ENCODE measurements at regions not wholly inside any gene's neighbourhood (a gene's known extent, or its start where the extent isn't known, plus 50 kb on each side); places are given as distances from the start of the nearest gene placed in this dataset.

DNA sequence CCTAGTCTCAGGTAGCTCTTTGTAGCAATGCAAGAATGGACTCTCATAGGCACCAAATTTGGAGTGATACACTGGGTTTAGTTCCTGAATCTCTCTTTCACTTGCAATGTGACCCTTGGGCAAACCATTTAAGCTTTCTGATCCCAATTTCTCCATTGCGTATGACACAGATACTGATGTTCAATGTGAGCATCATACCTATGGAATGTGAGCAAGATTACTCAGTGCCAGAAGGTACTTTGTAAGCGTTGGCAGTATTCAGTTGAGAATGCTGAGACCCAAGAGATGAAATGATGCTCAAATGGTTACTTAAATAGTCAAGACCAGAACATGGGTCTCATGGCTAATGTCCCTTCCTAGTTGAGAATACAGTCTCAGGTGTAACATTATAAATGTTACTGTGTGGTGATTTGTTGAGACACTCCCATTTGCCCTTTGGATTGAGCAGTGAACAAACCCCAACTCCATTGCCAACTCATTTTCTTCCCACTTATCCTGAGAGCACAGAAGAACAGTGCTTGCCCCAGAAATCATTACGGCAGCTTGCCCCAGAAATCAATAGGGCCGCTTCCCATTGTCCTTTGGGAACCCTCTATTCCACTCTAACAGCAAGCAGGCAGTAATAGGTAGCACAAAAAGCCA, 134.1 kb downstream of the SOX9 start:
- no peak for DNase-seq (ENCODE audit: low read depth in 2 of 2, low spot score in 1 of 2)

DNA sequence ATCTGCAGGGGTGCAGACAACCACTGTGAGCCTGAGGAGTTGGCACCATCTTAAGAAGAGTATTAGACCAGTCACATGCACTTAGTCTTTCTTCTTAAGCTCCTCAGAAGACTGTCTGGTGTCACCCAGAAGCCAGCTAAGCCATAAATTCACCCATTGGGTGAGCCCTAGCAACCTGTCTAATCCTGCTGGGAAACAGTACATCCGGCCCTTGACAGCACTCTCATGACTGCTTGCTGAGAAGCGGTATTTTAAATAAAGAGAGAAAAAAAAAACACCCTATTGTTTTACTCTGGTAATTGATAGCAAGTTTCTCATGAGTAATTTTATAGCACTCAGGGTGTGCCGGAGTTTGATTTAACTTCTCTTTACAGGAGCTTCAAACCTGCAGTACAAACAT, 134.7 kb downstream of the SOX9 start:
- no peak for DNase-seq (ENCODE audit: low read depth in 2 of 2, low spot score in 1 of 2)

DNA sequence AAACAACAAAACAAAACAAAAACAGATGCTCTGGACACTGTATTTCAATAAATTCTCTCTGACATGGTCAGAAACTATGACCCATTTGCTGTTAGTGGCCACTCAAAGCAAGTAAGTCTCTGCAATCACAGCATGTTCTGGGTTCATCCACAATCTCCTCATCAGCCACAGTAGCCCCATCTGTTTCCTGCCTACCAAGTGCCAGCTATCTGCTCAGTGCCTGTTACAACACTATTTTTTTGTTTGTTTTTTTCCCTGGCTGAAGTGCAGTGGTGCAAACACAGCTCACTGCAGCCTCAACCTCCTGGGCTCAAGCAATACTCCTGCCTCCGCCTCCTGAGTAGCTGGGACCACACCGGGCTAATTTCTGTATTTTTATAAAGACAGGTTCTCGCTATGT, 137.9 kb downstream of the SOX9 start:
- DNase-seq (ENCODE audit: low read depth in 2 of 2, low spot score in 1 of 2), result no peak

DNA sequence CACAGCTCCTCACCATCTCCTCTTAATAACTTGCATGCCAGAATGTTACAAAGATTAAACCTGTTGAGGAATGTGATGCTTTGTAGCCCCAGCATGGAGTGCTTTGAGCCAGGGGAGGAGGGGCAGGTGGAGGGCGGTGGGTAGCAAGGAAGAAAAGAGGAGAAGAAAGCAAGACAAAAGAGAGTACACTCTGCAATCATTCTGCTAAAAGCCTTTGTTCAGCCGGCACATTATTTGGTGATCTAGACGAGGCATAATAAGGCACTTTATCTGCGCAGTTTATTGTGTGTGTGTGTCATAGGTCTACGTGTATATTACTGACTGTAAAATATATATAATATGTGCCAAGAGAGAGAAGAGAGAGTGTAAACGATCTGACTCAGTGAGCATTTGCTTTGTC, 139.1 kb downstream of the SOX9 start:
- no peak for DNase-seq (ENCODE audit: low read depth in 2 of 2, low spot score in 1 of 2)

DNA sequence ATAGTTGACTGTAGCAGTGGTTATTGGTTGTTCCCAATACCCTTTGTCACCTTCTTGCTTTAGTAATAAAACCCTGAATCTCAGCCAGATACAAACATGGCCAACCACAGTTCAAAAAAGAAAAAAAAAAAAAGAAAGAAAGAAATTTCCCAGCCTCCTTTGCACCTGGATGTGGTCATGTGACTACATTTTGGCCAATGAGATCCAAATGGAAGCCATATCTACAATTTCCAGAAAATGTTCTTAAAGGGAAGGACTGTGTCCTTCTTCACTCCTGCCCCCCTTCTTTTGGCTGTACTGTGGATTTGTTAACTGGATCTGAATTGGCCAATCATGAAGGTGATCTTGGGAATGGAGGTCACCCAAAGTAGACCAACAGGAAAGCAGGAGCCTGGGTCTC, 141.9 kb downstream of the SOX9 start:
- no peak for DNase-seq (ENCODE audit: low read depth in 2 of 2, low spot score in 1 of 2)

DNA sequence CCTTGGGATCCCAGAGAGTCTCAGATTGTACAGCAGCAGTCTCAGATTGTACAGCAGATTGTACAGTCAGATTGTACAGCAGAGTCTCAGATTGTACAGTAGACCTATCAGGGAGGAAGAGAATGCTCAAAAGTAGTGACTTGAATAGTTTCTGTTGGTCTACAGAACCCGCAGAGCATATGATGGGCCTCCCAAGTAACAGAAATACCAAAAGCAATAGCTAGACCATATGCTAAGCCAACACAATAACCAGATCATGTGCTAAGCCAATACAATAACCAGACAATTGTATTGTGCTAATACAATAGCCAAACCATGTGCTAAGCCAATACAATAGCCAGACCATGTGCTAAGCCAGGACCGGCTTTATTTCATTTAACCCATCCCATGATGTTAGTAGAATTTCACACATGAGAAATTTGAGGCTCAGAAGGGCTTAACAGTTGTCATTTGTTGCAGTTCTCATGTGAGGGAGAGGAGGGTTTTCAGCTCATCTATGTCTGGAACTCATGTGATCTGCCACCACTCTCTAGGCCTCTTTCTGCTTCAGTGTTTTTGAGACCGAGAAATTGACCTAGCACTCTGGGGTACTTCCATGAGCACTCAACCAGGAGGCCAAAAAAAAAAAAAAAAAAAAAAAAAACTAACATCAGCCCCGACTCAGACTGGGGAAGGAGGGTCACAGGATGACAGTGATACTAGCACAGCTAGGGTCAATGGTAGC, 144.0 kb downstream of the SOX9 start:
- no peak for DNase-seq (ENCODE audit: low read depth in 2 of 2, low spot score in 1 of 2)

DNA sequence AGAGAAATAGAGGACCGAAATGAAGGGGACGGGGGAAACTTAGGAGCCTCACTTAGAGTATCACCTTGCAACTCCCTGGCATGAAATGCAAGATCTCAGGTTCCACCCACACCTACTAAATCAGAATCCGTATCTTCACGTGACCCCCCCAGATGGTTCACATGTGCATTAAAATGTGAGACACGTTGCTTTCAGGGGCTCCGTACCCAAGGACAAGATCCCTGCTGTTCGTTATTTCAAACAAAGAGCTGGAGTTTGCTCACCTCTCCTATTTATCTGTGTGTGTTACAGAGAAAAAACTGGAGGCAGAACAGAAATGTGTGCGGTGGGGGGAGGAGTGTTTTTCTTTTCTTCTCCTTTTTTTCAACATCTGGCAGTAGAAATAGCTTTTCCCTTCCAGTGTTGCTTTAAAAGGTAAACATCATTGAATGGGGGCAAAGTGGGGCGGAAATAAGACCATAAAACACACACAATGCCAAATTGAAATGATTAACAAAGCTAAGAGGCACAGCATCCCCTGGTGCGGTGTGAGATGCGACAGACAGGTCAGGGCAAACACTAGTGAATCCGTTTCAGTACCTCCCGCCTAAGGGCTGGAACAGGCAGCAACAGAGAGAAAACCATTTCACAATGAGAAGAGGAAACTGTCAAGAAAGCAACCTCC, 145.4 kb downstream of the SOX9 start:
- no peak for DNase-seq (ENCODE audit: low read depth in 2 of 2, low spot score in 1 of 2)

DNA sequence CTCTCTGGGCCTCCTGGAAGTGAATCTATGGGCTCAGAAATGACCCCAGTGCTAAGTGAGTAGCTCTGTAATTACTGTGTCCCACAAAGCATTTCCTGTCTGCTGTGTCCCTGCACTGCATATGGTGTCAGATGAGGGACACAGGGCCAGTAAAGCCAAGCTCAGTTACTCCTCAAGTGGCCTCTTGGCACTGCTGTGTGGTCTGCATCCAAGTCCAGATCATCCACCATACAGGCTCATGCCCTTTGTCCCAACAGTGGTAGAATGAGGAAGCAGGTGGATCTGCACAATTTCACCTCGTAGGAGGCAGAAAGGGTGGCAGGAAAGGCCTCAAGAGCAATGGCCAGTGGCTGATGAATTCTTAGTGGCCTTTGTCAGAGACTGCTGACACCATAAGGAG, 146.8 kb downstream of the SOX9 start:
- DNase-seq (ENCODE audit: low read depth in 2 of 2, low spot score in 1 of 2), result no peak

DNA sequence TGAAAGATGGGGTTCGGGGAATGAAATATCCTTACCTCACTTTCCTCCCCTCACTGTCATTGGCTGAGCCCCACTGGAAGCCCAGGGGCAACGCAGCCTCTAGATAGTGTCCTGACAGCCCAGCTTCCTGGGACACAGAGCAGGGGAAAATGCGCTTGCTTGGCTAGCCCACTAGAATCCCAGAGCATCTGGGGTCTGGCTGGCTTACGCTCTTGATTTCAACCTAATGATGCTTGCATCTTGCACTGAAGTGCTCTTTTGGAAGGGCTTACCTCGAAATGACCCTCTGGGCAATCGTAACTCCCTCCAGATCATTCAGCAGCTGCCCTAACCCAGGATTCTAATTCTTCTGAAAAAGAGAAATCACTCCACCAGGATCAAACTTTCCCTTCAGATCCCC, 147.6 kb downstream of the SOX9 start:
- DNase-seq (ENCODE audit: low read depth in 2 of 2, low spot score in 1 of 2), result no peak

DNA sequence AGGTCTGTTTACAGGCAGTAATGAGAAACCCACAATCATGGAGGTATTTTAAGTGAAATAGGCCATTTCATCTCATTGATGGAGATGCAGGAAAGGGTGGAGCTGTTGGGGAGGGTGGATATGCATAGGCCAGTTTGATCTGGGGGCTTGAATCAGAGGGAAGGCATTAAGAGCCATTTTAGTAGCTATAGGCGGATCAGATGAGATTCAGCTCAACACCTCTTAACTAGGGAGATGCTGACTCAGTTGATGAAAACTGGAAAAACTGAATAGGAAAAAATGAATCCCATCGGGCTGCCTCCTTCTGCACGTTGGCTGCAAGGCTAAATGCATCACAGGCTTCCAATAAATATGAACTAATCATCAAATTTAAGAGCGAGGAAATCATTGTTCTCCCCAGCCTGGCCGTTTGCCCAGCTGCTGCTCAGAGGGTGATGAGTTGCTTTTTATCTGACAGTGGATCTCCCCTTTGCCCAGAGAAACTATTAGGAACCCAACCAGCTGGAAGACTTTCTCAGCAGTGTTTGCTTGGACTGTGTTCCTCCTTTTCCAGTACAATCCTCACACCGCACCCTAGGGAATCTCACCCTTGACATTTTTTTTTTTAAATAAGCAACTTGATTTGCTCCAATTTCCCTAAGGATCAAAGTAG, 149.6 kb downstream of the SOX9 start:
- no peak for DNase-seq (ENCODE audit: low read depth in 2 of 2, low spot score in 1 of 2)

DNA sequence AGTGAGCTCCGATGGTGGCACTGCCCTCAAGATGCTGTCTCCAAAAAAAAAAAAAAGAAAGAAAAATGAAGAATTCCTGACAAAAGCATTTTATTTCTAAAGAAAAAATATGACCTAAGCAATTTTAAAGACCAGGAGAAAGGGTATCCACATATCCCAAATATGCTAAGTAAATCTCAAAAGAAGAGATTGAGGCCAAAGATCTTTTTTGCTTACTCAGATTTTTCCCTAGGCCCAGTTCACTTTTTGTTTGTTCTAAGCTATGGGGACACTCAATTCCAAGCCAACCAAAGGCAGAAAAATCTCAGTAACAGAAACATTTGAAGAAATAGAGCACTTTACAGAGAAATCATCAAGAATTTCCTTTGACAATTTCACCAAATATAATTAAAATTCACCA, 150.8 kb downstream of the SOX9 start:
- DNase-seq (ENCODE audit: low read depth in 2 of 2, low spot score in 1 of 2), result no peak

DNA sequence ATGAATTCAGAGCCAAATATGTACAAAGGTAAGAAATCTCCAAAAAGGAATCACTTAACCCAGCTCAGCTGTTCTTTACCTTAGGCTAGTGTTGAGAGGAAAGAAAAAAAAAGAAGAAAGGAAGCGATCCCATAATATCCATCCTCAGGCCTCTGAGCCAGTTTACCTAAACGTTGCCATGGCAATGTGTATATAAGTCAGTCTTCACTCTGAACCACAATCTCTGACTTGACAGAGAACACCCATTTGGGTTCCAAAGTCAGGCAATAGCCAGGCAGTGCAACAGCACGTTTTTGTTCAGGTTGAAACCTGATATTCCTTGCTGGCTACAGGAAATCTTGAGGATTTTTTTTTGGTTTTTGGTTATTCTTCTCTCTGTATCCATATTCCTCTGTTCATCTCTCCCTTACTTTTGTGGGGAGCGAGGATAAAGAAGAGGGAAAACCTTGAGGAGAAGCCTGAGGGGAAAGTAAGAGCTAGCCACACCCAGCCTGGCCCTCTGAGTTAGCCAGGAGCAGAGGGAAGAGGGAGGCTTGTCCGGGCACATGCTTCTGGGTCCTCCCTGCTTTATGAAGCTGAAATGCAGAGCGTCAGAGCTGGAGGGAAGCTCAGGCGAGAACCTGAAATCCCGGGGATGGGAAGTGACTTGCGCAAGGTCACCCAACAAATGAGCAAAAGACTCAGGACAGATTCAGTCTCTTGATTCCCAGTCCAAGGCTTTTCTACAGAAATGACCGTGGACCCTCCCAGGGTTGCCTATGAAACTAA, 152.7 kb downstream of the SOX9 start:
- no peak for DNase-seq (ENCODE audit: low read depth in 2 of 2, low spot score in 1 of 2)

DNA sequence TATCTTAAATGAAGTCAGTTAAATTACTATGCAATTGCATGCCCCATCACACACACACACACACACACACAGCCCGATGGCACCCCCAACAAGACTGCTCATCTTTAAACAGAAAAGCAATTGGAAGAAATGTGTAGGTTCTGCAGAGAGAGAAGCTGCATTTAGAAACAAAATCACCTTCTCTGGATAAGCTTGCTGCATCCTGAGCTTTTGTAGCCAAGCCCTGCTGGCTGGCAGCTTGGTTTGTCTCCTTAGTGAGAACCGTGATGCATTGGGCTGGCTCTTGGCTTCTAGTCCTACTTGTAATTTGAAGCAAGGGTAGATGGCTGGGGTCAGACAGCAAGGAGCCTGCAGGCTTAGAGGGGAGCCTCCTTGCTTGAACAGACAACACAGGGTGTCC, 153.8 kb downstream of the SOX9 start:
- no peak for DNase-seq (ENCODE audit: low read depth in 2 of 2, low spot score in 1 of 2)

DNA sequence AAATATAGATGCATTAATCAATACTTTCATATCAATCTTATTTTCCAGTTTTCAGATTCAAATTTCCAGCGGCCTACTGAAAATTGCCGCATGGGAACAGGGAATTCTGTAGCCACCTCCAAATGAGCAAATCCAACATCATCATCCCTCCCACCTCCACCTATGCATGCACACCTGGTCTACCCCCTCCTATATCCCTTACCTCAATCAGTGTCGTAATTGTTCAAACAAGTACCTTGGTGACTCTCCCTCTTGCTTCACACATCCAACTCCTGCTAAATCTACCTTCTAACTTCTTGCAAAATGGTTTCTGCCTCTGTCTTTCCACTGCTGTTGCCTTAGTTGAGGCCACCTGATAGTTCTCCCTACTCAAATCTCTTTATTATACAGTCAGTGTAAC, 160.1 kb downstream of the SOX9 start:
- no peak for DNase-seq (ENCODE audit: low read depth in 2 of 2, low spot score in 1 of 2)

DNA sequence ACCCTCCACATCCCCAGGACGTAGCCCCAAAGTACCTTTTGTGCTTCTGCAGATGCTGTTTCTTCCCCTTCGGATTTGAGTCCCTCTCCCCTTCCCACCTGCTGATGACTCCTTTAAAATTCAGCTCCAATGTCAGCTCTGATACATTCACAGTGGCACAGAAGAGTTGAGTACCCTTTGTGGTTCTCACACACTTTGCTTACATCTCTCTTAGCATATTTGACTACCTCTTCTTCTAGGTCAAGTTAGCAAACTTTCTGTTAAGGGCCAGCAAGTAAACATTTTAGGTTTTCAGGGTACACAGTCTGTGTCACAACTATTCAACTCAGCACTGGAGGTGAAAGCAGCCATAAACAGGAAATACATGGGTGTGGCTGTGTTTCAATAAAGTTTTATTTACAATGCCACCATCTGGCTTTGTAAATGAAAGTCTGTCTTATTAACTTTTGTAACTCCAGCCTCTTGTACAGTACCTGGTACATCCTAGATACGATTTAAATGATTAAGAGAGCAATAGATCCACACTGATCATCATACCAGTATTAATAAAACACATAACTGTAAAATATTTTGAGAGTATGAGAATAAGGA, 161.7 kb downstream of the SOX9 start:
- DNase-seq (ENCODE audit: low read depth in 2 of 2, low spot score in 1 of 2), result no peak

DNA sequence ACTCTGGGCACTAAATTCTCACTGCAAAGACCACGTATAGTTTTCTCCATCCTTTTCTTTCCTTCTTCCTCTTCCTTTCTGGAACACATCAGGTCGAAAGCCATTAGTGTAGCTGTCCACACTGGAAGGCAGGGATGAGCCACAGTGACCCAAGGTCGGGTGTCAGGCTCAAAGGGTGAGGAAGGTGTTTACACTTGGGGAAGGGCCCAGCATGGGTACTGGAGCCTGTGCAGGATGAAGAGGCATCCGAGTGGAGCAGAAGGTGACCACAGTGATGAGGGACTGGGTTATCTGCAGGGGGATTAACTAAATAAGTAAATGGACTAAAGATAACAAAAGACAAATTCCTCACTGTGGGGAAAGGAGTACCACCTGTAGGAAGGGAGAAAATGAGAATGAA, 164.0 kb downstream of the SOX9 start:
- no peak for DNase-seq (ENCODE audit: low read depth in 2 of 2, low spot score in 1 of 2)

DNA sequence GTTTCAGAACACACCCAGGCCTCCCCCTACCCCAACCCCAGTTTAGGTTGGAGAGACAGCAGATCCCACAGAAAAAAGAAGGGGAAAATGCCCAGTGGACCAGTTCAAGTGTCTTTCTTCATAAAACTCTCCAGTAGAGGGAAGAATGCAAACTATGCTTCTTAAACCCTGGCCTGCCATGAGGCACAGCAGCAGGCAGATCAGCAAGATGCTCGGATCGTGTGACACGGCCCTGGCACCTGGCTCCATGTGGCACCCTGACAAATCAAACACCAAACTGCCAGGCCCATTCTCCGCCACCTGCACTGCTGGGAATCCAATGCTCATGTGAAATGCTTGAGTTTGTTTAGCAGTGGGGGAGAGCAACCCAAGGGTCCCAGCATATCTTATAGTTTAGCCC, 166.8 kb downstream of the SOX9 start:
- DNase-seq (ENCODE audit: low read depth in 2 of 2, low spot score in 1 of 2), result no peak

DNA sequence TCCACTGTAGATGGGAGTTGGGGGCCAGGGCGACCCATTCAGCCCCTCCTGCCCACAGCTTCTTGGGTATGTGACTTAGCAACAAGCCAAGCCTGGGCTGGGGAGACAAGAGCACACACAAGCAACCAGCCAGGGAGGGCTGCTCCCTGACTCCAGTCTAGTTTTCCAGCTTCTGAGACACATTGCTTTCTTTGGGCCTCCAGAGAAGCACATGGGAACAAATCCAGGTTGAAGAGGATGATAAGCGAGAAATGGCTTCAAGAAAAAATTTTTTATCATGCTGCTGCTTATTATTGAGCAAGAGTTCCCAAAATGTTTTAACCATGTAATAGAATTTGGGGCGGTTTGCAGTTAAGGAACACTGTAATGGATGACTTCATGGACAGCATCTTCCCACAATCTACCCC, 173.7 kb downstream of the SOX9 start:
- no peak for DNase-seq (ENCODE audit: low read depth in 2 of 2, low spot score in 1 of 2)

DNA sequence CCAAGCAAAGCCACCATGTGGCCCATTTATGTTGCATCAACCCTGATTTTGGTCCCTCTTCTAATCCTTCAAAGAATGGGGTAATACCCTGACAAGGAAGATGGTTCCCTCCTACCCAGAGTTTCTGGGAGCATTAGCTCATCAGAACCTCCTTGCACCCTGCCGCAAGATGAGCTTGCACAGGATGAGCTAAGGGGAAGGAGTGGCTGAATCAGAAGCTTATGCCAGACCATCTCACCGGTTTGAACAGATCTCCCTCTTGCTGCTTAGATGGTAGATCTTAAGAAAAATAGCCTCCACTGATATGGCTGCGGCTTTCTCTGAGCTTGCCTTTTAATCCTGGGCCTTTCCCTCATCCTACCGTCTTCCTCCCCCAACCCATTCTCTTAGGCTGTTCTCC, 175.1 kb downstream of the SOX9 start:
- DNase-seq (ENCODE audit: low read depth in 2 of 2, low spot score in 1 of 2), result no peak

DNA sequence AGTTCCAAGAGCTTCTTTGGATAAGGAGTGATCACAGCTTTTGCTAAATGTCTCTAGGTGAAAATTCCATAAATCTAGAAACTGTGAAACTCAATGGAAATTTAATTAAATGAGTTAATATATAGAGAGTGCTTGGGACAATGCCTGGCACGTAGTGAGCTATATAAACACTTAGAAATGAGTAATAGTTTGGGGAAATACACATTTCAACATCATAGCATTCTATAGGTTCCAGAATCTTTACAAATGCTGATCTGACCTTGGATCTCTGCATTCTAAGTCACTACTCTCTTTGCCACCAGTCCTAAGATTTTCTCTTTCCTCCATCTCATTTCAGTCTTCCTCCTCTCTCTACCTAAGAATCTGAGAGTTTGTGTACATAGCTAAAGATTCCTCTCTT, 175.6 kb downstream of the SOX9 start:
- DNase-seq (ENCODE audit: low read depth in 2 of 2, low spot score in 1 of 2), result no peak
